Thymus (tissue), 11 donors: ENCODE measurements at regions not wholly inside any gene's neighbourhood (a gene's known extent, or its start where the extent isn't known, plus 50 kb on each side); places are given as distances from the start of the nearest gene placed in this dataset.

Experiments
- DNase-seq, 9 donors: peaks; one replicate each; pipeline ENCODE4 v3.0.0-alpha.2; 2013; ENCODE audit warnings: low spot score in 9 of 9, low read depth in 6 of 9, missing footprints in 1 of 9
- H3K27ac ChIP-seq, 2 donors: one replicate each; pipeline ENCODE4 v1.5.1; 2013; ENCODE audit warnings: control low read depth in 1 of 2, low read depth in 1 of 2, low read length in 1 of 2, mild to moderate bottlenecking in 1 of 2, moderate library complexity in 1 of 2
- H3K27me3 ChIP-seq, 2 donors: one replicate each; pipeline ENCODE4 v1.5.1; 2013; ENCODE audit warnings: low read length in 1 of 2; ENCODE audit not compliant: control insufficient read depth in 2 of 2, insufficient read depth in 1 of 2
- H3K36me3 ChIP-seq, 2 donors: one replicate each; pipeline ENCODE4 v1.5.1; 2013; ENCODE audit warnings: low read length in 1 of 2, mild to moderate bottlenecking in 1 of 2, moderate library complexity in 1 of 2; ENCODE audit not compliant: control insufficient read depth in 2 of 2, insufficient read depth in 2 of 2
- H3K4me1 ChIP-seq, 2 donors: one replicate each; pipeline ENCODE4 v1.5.1; 2013; ENCODE audit warnings: low read length in 2 of 2; ENCODE audit not compliant: control insufficient read depth in 2 of 2, insufficient read depth in 2 of 2
- H3K4me3 ChIP-seq, 2 donors: one replicate each; pipeline ENCODE4 v1.5.1; 2013; ENCODE audit warnings: low read length in 2 of 2, control low read depth in 1 of 2, mild to moderate bottlenecking in 1 of 2
- H3K9me3 ChIP-seq, 2 donors: one replicate each; pipeline ENCODE4 v1.5.1; 2013; ENCODE audit warnings: low read length in 1 of 2, mild to moderate bottlenecking in 1 of 2; ENCODE audit not compliant: control insufficient read depth in 2 of 2, insufficient read depth in 1 of 2
- WGBS: extraction: QIAGEN DNeasy Blood & Tissue Kit; methylation state at CpG from one replicate; pipeline ENCODE4 v1.1.7; 2013; 5-methylcytosine and 5-hydroxymethylcytosine counted together
- donor health status: healthy.

GRCh38 chr2:12060886-12061285 is 314.5 kb downstream of the LPIN1 start:
- no peaks in the 10 kb centered on the region for H3K9me3 ChIP-seq
- DNase-seq = no peak
- no peak overlapping the region for H3K27ac ChIP-seq
- H3K27me3 ChIP-seq = no peaks in the 10 kb centered on the region
- 87% methylated on average over 5 of the region's 5 CpGs for WGBS
- H3K4me3 ChIP-seq = no peak overlapping the region
- H3K36me3 ChIP-seq = no peaks in the 10 kb centered on the region
- H3K4me1 ChIP-seq = peaks cover 5 to 11% of the 10 kb centered on the region in 2 donors

- Histone ChIP-seq H3K4me3 (no peak overlapping the region), H3K27me3 (no peaks in the 10 kb centered on the region), H3K9me3 (no peaks in the 10 kb centered on the region), H3K4me1 (peaks cover 5 to 11% of the 10 kb centered on the region in 2 donors), H3K36me3 (no peaks in the 10 kb centered on the region), H3K27ac (no peak overlapping the region)
- no peak for DNase-seq
- WGBS = 98% methylated on average over 3 of the region's 3 CpGs
Measured at GRCh38 chr2:12061286-12062052, 315.0 kb downstream of the LPIN1 start.

GRCh38 chr2:12062053-12062395 is 315.6 kb downstream of the LPIN1 start:
- Histone ChIP-seq H3K27ac (no peak overlapping the region), H3K4me1 (peaks cover 5 to 7% of the 10 kb centered on the region in 2 donors), H3K36me3 (no peaks in the 10 kb centered on the region), H3K4me3 (no peak overlapping the region), H3K27me3 (no peaks in the 10 kb centered on the region), H3K9me3 (no peaks in the 10 kb centered on the region)
- no peak for DNase-seq
- WGBS = 96% methylated on average over 2 of the region's 2 CpGs

GRCh38 chr2:12063210-12063609 is 316.8 kb downstream of the LPIN1 start:
- H3K27me3 ChIP-seq = no peaks in the 10 kb centered on the region
- H3K27ac ChIP-seq = no peak overlapping the region
- H3K4me3 ChIP-seq = no peak overlapping the region
- H3K4me1 ChIP-seq = no peaks in the 10 kb centered on the region
- no peaks in the 10 kb centered on the region for H3K36me3 ChIP-seq
- DNase-seq = no peak
- no peaks in the 10 kb centered on the region for H3K9me3 ChIP-seq
- WGBS = 79% methylated on average over 5 of the region's 5 CpGs

- Histone ChIP-seq H3K4me3 (no peak overlapping the region), H3K27ac (no peak overlapping the region), H3K27me3 (no peaks in the 10 kb centered on the region), H3K9me3 (no peaks in the 10 kb centered on the region), H3K4me1 (no peaks in the 10 kb centered on the region), H3K36me3 (no peaks in the 10 kb centered on the region)
- 91% methylated on average over 5 of the region's 5 CpGs for WGBS
- DNase-seq = no peak
Measured at GRCh38 chr2:12064153-12064552, 317.7 kb downstream of the LPIN1 start.

GRCh38 chr2:12066116-12066515 is 319.7 kb downstream of the LPIN1 start:
- WGBS = 100% methylated on average over 1 of the region's 1 CpG
- no peak for DNase-seq
- no peak overlapping the region for H3K27ac ChIP-seq
- no peaks in the 10 kb centered on the region for H3K27me3 ChIP-seq
- H3K36me3 ChIP-seq = no peaks in the 10 kb centered on the region
- no peaks in the 10 kb centered on the region for H3K4me1 ChIP-seq
- H3K9me3 ChIP-seq = no peaks in the 10 kb centered on the region
- no peak overlapping the region for H3K4me3 ChIP-seq

GRCh38 chr2:12066986-12067385 is 320.6 kb downstream of the LPIN1 start:
- no peaks in the 10 kb centered on the region for H3K36me3 ChIP-seq
- no peak for DNase-seq
- H3K4me3 ChIP-seq = no peak overlapping the region
- H3K9me3 ChIP-seq = no peaks in the 10 kb centered on the region
- no peaks in the 10 kb centered on the region for H3K27me3 ChIP-seq
- H3K4me1 ChIP-seq = no peaks in the 10 kb centered on the region
- H3K27ac ChIP-seq = no peak overlapping the region
- WGBS = 100% methylated on average over 1 of the region's 1 CpG

- Histone ChIP-seq H3K4me3 (no peak overlapping the region), H3K9me3 (no peaks in the 10 kb centered on the region), H3K27me3 (no peaks in the 10 kb centered on the region), H3K27ac (no peak overlapping the region), H3K4me1 (no peaks in the 10 kb centered on the region), H3K36me3 (no peaks in the 10 kb centered on the region)
- no peak for DNase-seq
- 88% methylated on average over 6 of the region's 6 CpGs for WGBS
Measured at GRCh38 chr2:12068796-12069538, 322.5 kb downstream of the LPIN1 start.

- Histone ChIP-seq H3K4me3 (no peak overlapping the region), H3K27ac (no peak overlapping the region), H3K27me3 (no peaks in the 10 kb centered on the region), H3K4me1 (no peaks in the 10 kb centered on the region), H3K9me3 (no peaks in the 10 kb centered on the region), H3K36me3 (no peaks in the 10 kb centered on the region)
- 42% methylated on average over 2 of the region's 2 CpGs for WGBS
- no peak for DNase-seq
Measured at GRCh38 chr2:12070153-12070552, 323.7 kb downstream of the LPIN1 start.
